Astrocyte of the cerebellum (primary cell): ENCODE measurements at regions not wholly inside any gene's neighbourhood (a gene's known extent, or its start where the extent isn't known, plus 50 kb on each side); places are given as distances from the start of the nearest gene placed in this dataset.
"Not testable (repeated sequence)": the region's sequence is repeated elsewhere in the genome, so short reads cannot be mapped to it uniquely, and the experiment has no call there.

Source experiments
- DNase-seq: peaks from one replicate; pipeline ENCODE4 v3.0.0-alpha.2; 2011; ENCODE audit warnings: low read depth
- H3K4me3 ChIP-seq: 2 replicates; pipeline ENCODE4 v1.5.1; 2011; ENCODE audit warnings: mild to moderate bottlenecking, low read depth, low read length, moderate library complexity
- in situ Hi-C: cut with HindIII; loops from 2 replicates; pipeline ENCODE4 v1.10.0; 2017; ENCODE audit warnings: low sequenced_read_pairs
- TF ChIP-seq, protein P1 (sequence below): IDR thresholded peaks from 2 replicates; pipeline ENCODE4 v1.5.1; 2012; ENCODE audit warnings: low read length, low read depth, moderate library complexity, mild to moderate bottlenecking; ENCODE audit errors: missing control alignments

GRCh38 chr10:2196272-2196671 is 458.9 kb upstream of the ADARB2 start:
- TF ChIP-seq, protein P1, sequence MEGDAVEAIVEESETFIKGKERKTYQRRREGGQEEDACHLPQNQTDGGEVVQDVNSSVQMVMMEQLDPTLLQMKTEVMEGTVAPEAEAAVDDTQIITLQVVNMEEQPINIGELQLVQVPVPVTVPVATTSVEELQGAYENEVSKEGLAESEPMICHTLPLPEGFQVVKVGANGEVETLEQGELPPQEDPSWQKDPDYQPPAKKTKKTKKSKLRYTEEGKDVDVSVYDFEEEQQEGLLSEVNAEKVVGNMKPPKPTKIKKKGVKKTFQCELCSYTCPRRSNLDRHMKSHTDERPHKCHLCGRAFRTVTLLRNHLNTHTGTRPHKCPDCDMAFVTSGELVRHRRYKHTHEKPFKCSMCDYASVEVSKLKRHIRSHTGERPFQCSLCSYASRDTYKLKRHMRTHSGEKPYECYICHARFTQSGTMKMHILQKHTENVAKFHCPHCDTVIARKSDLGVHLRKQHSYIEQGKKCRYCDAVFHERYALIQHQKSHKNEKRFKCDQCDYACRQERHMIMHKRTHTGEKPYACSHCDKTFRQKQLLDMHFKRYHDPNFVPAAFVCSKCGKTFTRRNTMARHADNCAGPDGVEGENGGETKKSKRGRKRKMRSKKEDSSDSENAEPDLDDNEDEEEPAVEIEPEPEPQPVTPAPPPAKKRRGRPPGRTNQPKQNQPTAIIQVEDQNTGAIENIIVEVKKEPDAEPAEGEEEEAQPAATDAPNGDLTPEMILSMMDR = no peak
- DNase-seq = no peak
- H3K4me3 ChIP-seq = no peak overlapping the region

GRCh38 chr10:2189356-2189755 is 452.0 kb upstream of the ADARB2 start:
- DNase-seq, H3K4me3 ChIP-seq, in situ Hi-C loops: not testable (repeated sequence)

More at GRCh38 chr10:2196272-2196671, 458.9 kb upstream of the ADARB2 start:
- in situ Hi-C loops = no loop called here

- TF ChIP-seq, protein P1 = no peak
- no peak for DNase-seq
- no peak overlapping the region for H3K4me3 ChIP-seq
- in situ Hi-C loops = no loop called here
Observed at GRCh38 chr10:2188371-2188770, 451.0 kb upstream of the ADARB2 start.

DNA sequence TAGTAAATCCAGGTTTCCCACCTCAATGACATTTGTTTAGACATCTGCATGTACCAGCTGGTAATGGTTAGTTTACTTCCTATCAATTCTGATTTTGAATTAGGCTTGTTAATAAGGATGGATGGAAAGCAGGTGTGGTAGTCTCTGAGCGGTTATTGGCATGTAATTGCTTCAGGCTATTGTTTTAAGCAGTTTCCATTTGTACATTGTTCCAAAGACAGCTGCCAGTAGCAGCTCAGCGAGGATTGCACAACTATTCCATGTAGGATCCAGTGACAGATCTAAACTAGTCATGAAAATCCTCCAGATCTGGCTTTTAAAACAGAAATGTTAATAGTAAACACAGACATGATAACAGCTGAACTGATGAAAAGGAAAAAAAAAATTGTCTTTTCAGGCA is 436.0 kb upstream of the ADARB2 start:
- no peak for DNase-seq
- TF ChIP-seq, protein P1 = no peak
- no peak overlapping the region for H3K4me3 ChIP-seq
- in situ Hi-C loops = no loop called here

- TF ChIP-seq, protein P1 = no peak
- in situ Hi-C loops = no loop called here
- DNase-seq = no peak
- H3K4me3 ChIP-seq = no peak overlapping the region
Observed at GRCh38 chr10:2165771-2166460, 428.6 kb upstream of the ADARB2 start.

- in situ Hi-C loops = no loop called here
Observed at GRCh38 chr10:2150288-2150687, 413.0 kb upstream of the ADARB2 start.

GRCh38 chr10:2145926-2146478 is 408.7 kb upstream of the ADARB2 start:
- DNase-seq = no peak
- in situ Hi-C loops = no loop called here
- TF ChIP-seq, protein P1 = no peak
- H3K4me3 ChIP-seq = no peak overlapping the region

More at GRCh38 chr10:2150288-2150687, 413.0 kb upstream of the ADARB2 start:
- TF ChIP-seq, protein P1 = no peak
- no peak for DNase-seq
- H3K4me3 ChIP-seq = no peak overlapping the region
